Peyer's patch (tissue), 4 donors: ENCODE measurements at regions not wholly inside any gene's neighbourhood (a gene's known extent, or its start where the extent isn't known, plus 50 kb on each side); places are given as distances from the start of the nearest gene placed in this dataset.

Experiments
- POLR2A ChIP-seq, 2 donors: fragments of 450-650 bp; IDR thresholded peaks; one replicate each; pipeline ENCODE4 v1.5.1; 2017; ENCODE audit warnings: antibody characterized with exemption in 2 of 2, mild to moderate bottlenecking in 2 of 2, moderate library complexity in 2 of 2
- TF ChIP-seq, protein P1 (sequence below), 6 experiments: fragments of 450-650 bp in 4 of 6; fragments of 200-600 bp in 2 of 6; sonication (generic) in 1 of 6; IDR thresholded peaks; one replicate each; pipeline ENCODE4 v1.5.1; 2017 to 2019; ENCODE audit warnings: antibody characterized with exemption in 6 of 6, mild to moderate bottlenecking in 3 of 6, moderate library complexity in 1 of 6

DNA sequence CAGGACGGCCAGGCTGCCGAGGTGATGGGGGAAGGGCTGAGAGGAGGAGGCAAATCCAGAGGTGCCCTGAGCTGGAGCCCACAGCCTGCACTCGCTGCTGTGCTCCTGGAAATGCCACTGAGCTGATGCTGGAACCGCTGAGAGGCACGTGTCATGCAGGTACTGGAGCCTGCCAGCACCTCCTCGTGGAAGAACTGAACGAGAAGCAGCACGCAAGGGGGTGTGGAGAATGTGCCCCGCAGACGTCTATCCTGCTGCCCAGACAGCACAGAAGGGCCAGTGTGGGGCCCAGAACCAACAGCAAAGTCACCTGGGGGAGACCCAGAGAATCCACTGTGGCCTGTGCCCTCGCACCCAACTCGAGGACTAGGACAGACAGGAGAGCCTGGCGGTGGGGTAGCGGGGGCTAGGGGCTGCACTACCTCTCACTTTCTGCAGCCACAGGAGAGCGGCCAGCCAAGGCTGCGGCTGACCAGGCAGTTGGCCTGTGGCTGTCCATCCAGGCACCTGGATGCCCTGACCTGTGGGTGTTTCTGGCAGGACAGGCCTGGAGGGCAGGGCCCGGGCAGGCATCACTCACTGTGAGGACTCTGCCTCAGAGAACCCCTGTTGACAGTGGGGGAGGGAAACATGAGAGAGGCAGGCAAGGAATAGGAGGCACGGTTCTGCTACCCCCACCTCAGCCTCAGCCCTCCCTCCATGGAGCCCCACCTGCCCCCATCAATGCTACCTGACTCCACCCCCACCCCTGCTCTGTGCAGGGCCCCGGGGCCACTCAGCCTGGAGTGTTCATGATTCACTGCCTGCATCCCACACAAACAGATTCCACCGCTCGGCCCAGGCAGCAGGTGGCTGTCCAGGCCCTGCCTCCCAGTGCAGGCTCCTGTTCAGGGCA lies 213.1 kb downstream of the TBC1D2B start:
- TF ChIP-seq, protein P1, sequence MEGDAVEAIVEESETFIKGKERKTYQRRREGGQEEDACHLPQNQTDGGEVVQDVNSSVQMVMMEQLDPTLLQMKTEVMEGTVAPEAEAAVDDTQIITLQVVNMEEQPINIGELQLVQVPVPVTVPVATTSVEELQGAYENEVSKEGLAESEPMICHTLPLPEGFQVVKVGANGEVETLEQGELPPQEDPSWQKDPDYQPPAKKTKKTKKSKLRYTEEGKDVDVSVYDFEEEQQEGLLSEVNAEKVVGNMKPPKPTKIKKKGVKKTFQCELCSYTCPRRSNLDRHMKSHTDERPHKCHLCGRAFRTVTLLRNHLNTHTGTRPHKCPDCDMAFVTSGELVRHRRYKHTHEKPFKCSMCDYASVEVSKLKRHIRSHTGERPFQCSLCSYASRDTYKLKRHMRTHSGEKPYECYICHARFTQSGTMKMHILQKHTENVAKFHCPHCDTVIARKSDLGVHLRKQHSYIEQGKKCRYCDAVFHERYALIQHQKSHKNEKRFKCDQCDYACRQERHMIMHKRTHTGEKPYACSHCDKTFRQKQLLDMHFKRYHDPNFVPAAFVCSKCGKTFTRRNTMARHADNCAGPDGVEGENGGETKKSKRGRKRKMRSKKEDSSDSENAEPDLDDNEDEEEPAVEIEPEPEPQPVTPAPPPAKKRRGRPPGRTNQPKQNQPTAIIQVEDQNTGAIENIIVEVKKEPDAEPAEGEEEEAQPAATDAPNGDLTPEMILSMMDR (IDR thresholded peaks at IDR 0.05): no peak
- no peak for TF ChIP-seq POLR2A (IDR thresholded peaks at IDR 0.05)
